ENCODE measurements at regions not wholly inside any gene's neighbourhood (a gene's known extent, or its start where the extent isn't known, plus 50 kb on each side); places are given as distances from the start of the nearest gene placed in this dataset.

- Histone ChIP-seq H3K9me2 (ENCODE audit: insufficient read depth, low read length) (no peaks in the 10 kb centered on the region), H2AFZ (ENCODE audit: low read length) (no peak overlapping the region), H3K4me3 (ENCODE audit: low read depth, low read length, poor library complexity, severe bottlenecking) (no peak overlapping the region), H3K27ac (ENCODE audit: low read depth, low read length, poor library complexity, severe bottlenecking) (no peak overlapping the region), H3K79me2 (ENCODE audit: insufficient read depth, low read depth, low read length) (no peaks in the 10 kb centered on the region), H4K20me1 (ENCODE audit: insufficient read depth, low read length) (no peaks in the 10 kb centered on the region), H3K4me2 (ENCODE audit: low read length) (no peak overlapping the region), H3K4me1 (ENCODE audit: insufficient read depth, low read length, poor library complexity, severe bottlenecking) (no peaks in the 10 kb centered on the region), H3K9me3 (ENCODE audit: low read length) (no peaks in the 10 kb centered on the region), H3K36me3 (ENCODE audit: insufficient read depth, low read length) (no peaks in the 10 kb centered on the region)
- no TSS peak for BruUV-seq (replicated peaks)
- ChIA-PET CTCF (ENCODE audit: unreplicated experiment) (no interaction called here), POLR2A (no interaction called here)
- no peak for DNase-seq (ENCODE audit: low spot score)
- no peak for TF ChIP-seq CTCF (conservative IDR thresholded peaks at IDR 0.05; ENCODE audit: low read length)
- TF ChIP-seq EZH2phosphoT487 (IDR thresholded peaks at IDR 0.05; ENCODE audit: borderline replicate concordance, low read depth, low read length), result no peak
- intact Hi-C loops (cut with micrococcal nuclease; ENCODE audit: unreplicated experiment), result no loop called here
Measured at GRCh38 chr9:113790093-113790492, 86.0 kb upstream of the ZNF618 start.

GRCh38 chr9:113793558-113793957 is 82.6 kb upstream of the ZNF618 start:
- no peak for DNase-seq (ENCODE audit: low spot score)
- CTCF ChIA-PET (ENCODE audit: unreplicated experiment), result no interaction called here
- POLR2A ChIA-PET, result no interaction called here
- Histone ChIP-seq H3K4me3 (ENCODE audit: low read depth, low read length, poor library complexity, severe bottlenecking) (no peak overlapping the region), H3K79me2 (ENCODE audit: insufficient read depth, low read depth, low read length) (no peaks in the 10 kb centered on the region), H2AFZ (ENCODE audit: low read length) (no peak overlapping the region), H3K4me1 (ENCODE audit: insufficient read depth, low read length, poor library complexity, severe bottlenecking) (no peaks in the 10 kb centered on the region), H3K9me3 (ENCODE audit: low read length) (no peaks in the 10 kb centered on the region), H3K27ac (ENCODE audit: low read depth, low read length, poor library complexity, severe bottlenecking) (no peak overlapping the region), H3K36me3 (ENCODE audit: insufficient read depth, low read length) (no peaks in the 10 kb centered on the region), H3K4me2 (ENCODE audit: low read length) (no peak overlapping the region), H4K20me1 (ENCODE audit: insufficient read depth, low read length) (no peaks in the 10 kb centered on the region), H3K9me2 (ENCODE audit: insufficient read depth, low read length) (no peaks in the 10 kb centered on the region)
- BruUV-seq (replicated peaks), result no TSS peak
- intact Hi-C loops (cut with micrococcal nuclease; ENCODE audit: unreplicated experiment), result no loop called here
- TF ChIP-seq EZH2phosphoT487 (IDR thresholded peaks at IDR 0.05; ENCODE audit: borderline replicate concordance, low read depth, low read length) (no peak), CTCF (conservative IDR thresholded peaks at IDR 0.05; ENCODE audit: low read length) (no peak)

- TF ChIP-seq CTCF (conservative IDR thresholded peaks at IDR 0.05; ENCODE audit: low read length) (no peak), EZH2phosphoT487 (IDR thresholded peaks at IDR 0.05; ENCODE audit: borderline replicate concordance, low read depth, low read length) (no peak)
- BruUV-seq (replicated peaks), result no TSS peak
- intact Hi-C loops (cut with micrococcal nuclease; ENCODE audit: unreplicated experiment), result no loop called here
Measured at GRCh38 chr9:113794721-113795120, 81.4 kb upstream of the ZNF618 start.

More at GRCh38 chr9:113794721-113795120, 81.4 kb upstream of the ZNF618 start:
- Histone ChIP-seq H3K9me2 (ENCODE audit: insufficient read depth, low read length) (no peaks in the 10 kb centered on the region), H3K79me2 (ENCODE audit: insufficient read depth, low read depth, low read length) (no peaks in the 10 kb centered on the region), H3K4me2 (ENCODE audit: low read length) (no peak overlapping the region), H3K9me3 (ENCODE audit: low read length) (no peaks in the 10 kb centered on the region), H2AFZ (ENCODE audit: low read length) (no peak overlapping the region), H4K20me1 (ENCODE audit: insufficient read depth, low read length) (no peaks in the 10 kb centered on the region), H3K4me1 (ENCODE audit: insufficient read depth, low read length, poor library complexity, severe bottlenecking) (no peaks in the 10 kb centered on the region), H3K36me3 (ENCODE audit: insufficient read depth, low read length) (no peaks in the 10 kb centered on the region), H3K4me3 (ENCODE audit: low read depth, low read length, poor library complexity, severe bottlenecking) (no peak overlapping the region), H3K27ac (ENCODE audit: low read depth, low read length, poor library complexity, severe bottlenecking) (no peak overlapping the region)
- CTCF ChIA-PET (ENCODE audit: unreplicated experiment), result no interaction called here
- no peak for DNase-seq (ENCODE audit: low spot score)
- POLR2A ChIA-PET, result no interaction called here
